ENCODE measurements at regions not wholly inside any gene's neighbourhood (a gene's known extent, or its start where the extent isn't known, plus 50 kb on each side); places are given as distances from the start of the nearest gene placed in this dataset.
A peak's percentile ranks its signal among the peaks of the same experiment; 100 is the strongest.
"Not testable (repeated sequence)": the region's sequence is repeated elsewhere in the genome, so short reads cannot be mapped to it uniquely, and the experiment has no call there.

DNA sequence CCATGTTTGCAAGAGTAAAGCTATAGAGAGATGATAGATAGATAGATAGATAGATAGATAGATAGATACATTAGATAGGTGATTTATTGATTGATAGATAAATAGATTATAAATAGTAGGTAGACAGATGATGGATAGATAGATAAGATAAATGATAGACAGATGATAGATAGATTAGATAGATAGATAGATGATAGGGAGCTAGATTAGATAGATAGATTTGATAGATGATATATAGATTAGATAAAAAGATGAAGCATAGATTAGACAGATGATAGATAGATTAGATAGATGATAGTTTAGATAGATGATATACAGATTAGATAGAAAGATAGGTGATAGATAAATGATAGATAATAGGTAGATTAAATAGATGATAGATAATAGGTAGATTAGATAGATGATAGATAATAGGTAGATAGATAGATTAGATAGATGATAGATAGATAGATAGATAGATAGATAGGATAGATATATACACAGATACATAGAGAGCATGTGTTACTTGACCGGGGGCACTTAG lies 243.3 kb upstream of the FOXK1 start:
- no peak for DNase-seq

DNA sequence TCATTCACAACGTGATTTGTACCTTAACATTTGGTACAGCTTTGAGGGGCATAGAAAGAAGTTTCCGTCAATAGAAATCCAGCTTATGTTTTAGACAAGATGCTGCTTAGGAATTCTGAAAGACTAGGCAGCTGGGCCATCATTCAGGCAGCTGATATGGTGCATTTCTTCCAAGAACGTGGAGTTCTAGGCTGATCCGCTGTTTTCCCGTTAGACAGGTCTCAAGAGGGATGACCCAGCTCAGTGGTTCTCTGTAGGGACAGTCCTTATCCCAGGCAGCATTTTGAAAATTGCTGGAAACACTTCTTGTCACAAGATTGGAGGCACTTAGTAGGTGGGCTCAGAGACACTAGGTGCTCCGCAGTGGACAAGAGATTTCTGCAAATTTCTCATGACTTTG lies 242.7 kb upstream of the FOXK1 start:
- DNase-seq = no peak

DNA sequence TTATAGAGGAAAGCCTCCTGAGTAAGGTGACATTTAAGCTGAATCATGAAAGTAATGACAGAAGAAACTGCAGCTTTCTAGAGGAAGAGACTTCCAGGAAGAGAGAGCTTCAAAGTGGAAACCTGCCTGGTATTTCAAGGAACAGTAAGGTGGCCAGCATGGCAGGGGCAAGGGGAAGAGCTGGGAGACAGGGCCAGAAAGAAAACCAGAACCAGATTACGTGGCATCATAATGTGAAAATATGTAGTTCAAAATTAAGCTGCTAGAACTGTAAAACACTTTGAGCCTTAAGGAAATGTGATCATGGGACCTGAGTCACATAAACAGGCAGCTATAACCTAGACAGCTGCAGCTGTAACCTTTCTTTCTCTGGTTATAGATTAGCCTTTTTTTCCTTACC lies 238.0 kb upstream of the FOXK1 start:
- DNase-seq = no peak

DNA sequence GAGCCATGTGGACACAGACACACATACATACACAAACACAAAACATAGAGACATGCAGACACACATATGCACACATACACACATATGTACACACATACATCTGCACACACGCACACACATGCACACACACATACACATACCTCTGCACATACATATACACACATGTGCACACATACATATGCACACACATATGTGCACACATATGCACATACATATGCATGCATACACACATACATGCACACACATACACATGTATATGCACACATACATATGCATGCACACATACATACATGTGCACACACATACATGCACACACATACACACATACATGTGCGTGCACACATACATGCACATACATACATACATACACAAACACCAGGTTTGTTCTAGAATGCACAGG lies 236.3 kb upstream of the FOXK1 start:
- DNase-seq = no peak

DNA sequence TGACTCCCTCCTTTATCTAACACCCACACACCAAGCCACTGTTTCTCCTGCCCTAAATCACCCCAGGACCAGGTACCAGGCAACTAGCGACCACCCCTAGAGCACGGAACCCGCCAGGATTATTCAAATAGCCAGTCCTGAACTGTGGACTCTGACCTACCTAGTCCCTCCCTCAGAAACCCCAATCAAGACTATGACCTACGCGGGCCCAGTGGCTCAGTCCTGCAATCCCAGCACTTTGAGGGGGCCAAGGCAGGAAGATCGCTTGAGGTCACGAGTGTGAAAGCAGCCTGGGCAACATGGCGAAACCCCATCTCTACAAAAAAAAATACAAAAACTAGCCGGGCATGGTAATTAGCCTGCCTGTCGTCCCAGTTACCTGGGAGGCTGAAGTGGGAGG lies 232.8 kb upstream of the FOXK1 start:
- no peak for DNase-seq

DNA sequence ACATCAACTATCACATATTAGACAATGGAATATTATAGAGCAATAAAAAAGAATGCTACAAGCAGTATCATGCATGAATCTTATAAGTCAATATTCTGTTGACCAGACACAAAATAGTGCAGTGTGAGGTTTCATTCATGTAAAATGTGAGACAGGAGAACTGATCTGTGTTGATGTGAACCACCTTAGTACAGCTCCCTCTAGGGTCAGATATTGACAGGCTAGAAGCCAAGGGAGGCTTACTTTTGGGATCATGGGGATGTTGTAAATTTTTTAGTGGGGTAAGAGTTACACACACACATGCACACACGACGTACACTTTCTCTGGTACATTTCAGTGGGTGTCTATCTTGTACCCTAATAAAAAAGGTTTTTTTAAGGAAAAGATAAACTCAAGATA lies 231.6 kb upstream of the FOXK1 start:
- no peak for DNase-seq

DNA sequence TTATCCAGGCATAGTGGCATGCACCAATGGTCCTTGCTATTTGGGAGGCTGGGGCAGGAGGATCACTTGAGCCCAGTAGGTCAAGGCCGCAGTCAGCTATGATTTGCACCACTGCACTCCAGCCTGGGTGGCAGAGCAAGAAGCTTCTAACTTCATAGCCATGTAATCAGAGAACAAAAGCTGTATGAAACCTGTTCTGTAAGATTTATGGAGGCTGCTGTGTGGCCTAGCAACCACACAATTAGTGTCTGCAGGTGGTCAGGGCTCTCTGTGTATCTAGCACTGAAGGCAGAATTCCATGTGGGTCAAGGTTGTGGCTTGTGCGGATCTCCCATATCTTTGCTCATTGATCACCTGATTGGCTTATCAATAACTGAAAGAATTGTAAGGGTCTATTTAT lies 221.5 kb upstream of the FOXK1 start:
- no peak for DNase-seq

DNA sequence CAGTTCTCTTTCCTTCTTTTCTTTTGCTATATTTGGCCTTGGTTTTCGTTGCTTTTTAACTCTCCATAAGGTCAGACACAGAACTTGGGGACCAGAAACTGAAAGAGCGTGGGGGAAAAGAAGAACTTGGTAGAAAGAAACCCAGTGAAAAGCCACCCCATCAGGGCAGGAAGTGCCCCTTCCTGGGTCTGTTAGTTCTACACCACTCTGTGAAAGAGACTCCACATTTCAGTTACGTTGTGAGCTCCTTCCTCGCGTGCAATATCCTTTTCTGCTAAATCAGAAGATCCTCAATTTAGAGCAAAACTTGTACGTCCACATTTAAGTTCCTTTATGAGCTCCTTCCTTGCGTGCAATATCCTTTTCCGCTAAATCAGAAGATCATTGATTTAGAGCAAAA lies 220.6 kb upstream of the FOXK1 start:
- DNase-seq = peak; percentile 8 to 18

DNA sequence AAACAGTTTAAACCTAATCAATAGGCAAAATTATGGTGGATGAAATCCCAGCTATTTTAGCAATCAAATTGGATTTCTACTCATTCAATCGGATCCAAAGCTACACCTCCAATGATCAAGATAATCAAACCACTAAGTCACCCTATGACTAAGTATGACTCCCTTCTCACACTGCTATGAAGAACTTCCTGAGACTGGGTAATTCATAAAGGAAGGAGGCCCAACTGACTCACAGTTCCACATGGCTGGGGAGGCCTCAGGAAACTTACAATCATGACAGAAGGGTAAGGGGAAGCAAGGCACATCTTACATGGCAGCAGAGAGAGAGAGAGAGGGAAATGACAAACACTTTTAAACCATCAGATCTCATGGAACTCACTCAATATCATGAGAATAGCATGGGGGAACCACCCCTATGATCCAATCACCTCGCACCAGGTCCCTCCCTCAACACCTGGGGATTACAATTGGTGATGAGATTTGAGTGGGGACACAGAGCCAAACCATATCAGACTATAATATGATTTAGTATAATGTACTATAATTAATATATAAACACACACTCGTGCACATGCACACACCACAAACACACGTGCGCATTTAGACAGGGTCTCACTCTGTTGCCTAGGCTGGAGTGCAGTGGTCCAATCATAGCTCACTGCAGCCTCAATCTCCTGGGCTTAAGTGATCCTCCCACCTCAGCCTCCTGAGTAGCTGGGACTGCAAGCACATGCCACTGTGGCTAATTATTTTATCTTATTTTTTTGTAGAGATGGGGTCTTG lies 213.6 kb upstream of the FOXK1 start:
- no peak for DNase-seq

DNA sequence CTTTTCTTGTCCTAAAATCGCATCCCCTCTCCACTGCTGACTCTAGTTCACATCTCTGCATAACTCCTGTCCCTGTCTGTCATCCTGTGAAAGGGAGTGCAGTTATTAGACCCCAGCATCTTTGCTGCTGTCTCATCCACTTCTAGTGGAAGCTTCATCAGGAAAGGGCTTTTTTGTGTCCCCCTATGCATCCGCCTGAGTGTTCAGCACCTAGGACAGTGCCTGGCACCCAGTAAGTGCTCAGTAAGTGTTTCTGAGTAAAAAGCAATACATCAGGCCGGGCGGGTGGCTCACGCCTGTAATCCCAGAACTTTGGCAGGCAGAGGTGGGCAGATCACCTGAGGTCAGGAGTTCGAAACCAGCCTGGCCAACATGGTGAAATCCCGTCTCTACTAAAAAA lies 211.8 kb upstream of the FOXK1 start:
- DNase-seq = no peak

DNA sequence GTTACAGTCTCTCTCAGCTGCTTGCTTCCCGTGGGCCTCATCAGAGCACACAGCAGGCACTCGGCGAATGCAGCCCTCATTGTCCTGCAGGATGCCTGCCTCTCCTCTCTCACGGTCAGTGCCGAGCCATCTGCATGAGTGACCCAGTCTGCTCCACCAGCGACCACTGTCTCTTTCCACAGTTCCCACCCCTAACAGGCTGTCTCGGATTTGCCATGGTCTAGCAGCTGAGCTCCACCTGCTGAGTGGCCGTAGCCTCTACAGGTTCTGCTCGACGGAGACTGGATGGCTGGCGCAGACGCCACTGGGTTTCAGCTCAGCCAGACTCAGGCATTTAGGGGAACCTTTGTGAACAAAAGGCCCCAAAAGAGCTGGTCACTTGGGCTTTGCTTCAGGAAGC lies 209.4 kb upstream of the FOXK1 start:
- no peak for DNase-seq

DNA sequence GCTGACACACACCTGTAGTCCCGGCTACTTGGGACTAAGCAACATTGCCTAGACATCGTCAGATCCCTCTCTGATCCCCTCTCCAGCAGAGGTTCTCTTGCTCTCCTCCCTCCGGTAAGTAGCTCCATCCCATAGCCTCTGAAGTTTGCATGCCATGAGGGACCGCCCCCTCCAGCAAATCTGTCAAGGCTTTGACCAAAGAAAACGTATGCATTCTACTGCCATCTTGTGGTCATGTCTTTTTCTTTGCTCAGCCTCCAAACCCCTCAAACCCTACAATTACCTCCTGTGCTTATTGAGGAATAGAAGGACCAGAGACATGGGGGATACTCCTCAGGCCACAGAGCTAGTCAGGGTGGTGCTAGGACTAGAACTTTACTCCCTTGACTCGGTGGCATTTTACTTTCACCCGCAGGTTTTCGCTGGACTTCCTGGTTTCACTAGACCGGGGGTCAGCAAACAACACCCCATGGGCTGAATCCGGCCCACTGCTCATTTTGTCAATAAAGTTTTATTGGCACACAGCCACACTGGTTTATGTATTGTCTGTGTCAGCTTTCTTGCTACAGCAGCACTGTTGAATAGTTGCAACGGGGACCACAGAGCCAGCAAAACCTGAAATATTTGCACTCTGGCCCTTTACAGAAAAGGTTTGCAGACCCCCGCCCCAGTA lies 202.6 kb upstream of the FOXK1 start:
- no peak for DNase-seq

DNA sequence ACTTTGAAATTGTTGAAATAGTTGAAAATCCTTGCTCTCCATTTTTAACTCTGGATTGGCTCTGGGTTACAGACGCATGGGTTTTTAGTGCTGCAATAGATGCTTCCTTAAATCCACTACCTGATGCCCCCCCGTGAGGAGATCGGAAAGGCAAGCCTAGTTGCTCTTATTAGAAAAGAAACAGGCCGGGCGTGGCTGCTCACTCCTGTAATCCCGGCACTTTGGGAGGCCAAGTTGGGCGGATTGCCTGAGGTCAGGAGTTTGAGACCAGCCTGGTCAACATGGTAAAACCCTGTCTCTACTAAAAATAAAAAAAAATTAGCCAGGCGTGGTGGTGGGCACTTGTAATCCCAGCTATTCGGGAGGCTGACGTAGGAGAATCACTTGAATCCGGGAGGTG lies 202.0 kb upstream of the FOXK1 start:
- not testable (repeated sequence) for DNase-seq

DNA sequence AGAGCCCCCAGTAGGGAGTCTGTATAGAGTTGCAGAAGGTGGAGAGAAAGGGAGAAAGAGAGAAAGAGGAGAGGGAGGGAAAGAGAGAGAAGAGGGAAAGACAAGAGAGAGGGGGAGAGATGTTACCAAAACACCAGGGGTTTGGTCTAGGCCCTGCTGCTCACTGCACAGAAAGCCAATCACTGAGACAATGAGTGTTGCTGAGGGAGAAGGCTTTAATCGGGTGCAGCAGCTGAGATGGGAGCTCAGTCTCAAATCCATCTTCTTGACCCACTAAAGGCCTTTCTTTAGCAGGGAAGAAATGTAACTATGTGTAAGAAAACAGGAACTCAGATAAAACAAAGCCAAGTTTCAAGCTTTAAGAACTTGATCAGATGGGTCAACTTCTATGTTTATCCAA lies 198.2 kb upstream of the FOXK1 start:
- no peak for DNase-seq

DNA sequence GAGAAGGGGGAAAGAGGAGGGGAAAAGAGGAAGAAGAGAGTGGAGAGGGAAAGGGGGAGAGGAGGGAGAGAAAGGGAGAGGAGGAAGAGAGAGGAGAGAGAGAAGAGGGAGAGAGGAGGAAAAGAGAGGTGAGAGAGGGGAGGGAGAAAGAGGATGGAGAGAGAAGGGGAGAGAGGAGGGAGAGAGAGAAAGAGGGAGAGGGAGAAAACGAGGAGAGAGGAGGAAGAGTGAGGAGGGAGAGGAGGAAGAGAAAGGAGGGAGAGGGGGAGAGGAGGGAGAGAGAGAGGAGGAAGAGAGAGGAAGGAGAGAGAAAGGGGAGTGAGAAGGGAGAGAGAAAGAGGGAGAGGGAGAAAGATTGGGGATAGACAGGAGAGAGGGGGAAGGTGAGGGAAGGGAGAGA lies 197.6 kb upstream of the FOXK1 start:
- no peak for DNase-seq

DNA sequence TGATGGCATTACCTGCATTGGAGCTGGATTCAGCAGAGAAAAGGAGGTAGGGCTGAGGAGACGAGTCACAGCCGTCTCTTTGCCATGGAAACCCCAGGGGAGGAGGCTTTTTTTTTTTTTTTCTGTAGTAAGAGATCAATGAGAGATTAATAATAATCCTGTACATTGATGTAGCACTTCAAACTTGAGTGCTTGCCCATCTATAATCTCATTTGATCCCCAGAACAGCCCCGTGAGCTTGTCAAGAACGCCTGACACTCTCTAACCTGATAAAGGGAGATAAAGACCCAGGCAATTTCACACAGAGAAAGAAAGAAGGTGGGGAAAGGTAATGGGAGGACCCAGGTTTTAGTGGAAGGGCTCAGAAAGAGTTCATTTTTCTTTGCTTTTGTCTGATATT lies 195.2 kb upstream of the FOXK1 start:
- no peak for DNase-seq

DNA sequence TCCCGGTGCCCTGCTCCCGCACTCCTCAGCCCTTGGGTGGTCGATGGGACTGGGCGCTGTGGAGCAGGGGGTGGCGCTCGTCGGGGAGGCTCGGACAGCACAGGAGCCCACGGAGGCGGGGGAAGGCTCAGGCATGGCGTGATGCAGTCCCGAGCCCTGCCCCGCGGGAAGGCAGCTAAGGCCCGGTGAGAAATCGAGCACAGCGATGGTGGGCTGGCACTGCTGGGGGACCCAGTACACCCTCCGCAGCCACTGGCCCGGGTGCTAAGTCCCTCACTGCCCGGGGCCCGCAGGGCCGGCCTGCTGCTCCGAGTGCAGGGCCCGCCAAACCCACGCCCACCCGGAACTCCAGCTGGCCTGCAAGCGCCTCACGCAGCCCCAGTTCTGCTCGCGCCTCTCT lies 185.2 kb upstream of the FOXK1 start:
- DNase-seq = not testable (repeated sequence)

DNA sequence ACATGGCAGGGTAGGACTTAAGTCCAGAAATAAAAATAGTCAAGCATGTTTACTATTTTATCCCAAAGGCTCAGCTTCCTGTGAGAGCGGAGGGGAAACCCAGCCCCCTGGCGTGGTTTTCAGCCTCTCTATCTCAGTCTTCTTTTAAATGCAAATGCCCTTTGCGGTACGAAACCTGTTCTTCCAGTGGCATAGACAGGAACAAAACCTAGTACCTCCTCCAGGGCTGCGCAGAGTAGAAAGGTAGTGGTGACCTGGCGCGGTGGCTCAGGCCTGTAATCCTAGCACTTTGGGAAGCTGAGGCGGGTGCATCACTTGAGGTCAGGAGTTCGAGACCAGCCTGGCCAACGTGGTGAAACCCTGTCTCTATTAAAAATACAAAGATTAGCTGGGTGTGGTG lies 181.3 kb upstream of the FOXK1 start:
- no peak for DNase-seq

DNA sequence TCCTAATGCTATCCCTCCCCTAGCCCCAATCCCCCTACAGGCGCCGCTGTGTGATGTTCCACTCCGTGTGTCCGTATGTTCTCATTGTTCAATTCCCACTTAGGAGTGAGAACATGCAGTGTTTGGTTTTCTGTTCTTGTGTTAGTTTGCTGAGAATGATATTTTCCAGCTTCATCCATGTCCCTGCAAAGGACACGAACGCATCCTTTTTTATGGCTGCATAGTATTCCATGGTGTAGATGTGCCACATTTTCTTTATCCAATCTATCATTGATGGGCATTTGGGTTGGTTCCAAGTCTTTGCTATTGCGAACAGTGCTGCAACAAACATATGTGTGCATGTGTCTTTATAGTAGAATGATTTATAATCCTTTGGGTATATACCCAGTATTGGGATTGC lies 174.2 kb upstream of the FOXK1 start:
- DNase-seq = not testable (repeated sequence)

DNA sequence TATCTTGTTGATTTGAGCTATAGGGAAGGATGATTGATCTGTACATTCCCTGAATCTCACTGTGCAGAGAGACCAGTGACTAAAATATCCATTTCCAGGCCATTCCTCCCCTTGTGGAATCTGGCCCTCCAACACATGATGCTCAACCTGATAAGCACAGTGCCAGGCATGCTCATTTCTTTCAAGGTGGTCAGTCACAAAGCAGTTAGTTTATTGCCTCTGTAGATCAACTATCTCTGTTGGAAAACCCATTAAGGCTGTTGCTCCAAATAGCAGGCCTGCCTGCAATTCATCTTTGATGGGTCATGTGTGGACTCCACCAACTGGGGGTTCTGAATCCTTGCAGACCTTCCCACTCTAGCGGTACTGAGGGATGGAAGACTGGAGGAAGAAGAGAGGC lies 168.6 kb upstream of the FOXK1 start:
- no peak for DNase-seq

DNA sequence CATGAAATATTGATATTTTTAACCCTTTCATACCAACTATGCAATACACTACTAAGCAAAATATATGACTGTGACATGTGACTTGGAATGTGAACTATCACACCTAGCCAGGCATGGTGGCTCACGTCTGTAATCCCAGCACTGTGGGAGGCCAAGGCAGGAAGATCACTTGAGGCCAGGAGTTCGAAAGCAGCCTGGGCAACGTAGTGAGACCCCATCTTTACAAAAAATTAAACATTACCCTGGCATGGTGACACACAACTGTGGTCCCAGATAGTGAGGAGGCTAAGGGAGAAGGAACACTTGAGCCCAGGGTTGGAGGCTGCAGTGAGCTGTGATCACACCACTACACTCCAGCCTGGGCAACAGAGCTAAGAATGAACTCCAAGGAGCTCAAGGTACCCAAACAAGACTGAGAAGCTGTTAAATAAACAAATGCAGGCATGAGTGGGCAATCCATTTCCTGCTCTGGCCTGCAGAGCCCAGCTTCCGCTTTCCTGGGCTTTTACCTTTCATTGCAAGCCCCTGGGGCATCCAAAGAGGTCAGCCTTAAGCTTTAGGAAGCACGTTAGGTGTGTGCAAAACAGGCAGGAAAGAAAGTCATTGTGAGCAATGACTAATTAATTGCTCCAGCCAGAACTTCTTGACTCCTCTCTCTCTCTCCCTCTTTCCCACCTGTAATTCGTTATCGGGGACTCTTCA lies 162.1 kb upstream of the FOXK1 start:
- DNase-seq = no peak

DNA sequence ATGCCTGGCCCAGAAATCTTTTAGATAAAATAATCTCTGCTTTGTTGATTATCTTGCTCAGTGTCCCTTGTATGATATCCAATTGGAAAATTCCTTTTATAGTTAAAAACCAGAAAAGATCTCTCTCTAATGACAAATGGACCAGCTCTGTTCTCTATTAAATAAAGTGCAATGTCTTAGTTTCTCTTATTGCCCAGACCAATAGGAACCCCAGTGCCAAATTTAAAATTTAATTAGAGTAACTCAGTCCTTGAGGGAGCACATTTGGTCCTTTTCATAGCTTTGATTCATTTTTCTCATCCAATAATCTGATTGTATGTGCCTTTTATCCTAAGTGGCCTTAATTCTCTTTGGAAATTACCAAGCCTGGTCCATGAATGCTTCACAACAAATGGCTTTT lies 158.9 kb upstream of the FOXK1 start:
- DNase-seq = no peak

DNA sequence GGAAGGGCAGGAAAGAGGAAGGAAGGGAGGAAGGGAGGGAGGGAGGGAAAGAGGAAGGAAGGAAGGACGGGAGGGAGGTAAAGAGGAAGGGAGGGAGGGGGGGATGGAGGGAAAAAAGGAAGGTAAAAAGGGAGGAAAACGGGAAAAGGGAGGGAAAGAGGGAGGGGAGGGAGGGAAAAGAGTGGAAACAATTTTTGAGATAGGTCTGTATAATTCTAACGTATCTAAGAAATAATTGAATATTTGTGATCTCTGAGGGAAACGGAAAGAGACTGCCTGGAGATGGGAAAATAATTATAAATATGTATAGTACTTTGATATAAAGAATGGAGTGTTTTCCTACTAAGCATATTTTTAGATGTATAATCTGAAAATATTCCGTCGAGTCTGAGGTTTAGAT lies 158.2 kb upstream of the FOXK1 start:
- DNase-seq = no peak

DNA sequence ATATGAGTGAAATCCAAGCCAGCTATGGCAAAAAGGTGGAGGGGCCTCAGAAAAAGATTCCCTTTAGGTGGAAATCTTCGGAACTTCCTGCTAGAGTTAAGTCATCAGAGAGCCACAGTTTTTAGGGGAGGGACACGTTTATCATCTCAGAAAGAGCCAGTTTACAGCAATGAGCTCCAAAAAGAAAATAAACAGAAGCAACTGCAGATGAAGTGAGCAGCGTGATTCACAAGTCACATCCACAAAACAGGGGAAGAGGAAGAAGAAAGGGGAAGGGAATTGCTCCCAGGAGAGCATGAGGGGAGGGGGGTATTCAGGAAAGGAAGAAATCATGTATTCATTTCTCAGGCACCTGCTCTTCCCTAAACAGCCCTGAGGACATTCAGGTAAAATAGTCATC lies 156.2 kb upstream of the FOXK1 start:
- no peak for DNase-seq

All from hippocampal formation (tissue), 2 donors.